ENCODE measurements at regions not wholly inside any gene's neighbourhood (a gene's known extent, or its start where the extent isn't known, plus 50 kb on each side); places are given as distances from the start of the nearest gene placed in this dataset.

- peaks cover 0 to 4% of the 10 kb centered on the region in 2 donors for H3K27me3 ChIP-seq (ENCODE audit: control insufficient read depth in 1 of 2, insufficient read depth in 2 of 2, low read length in 2 of 2)
- no peaks in the 10 kb centered on the region for H3K4me1 ChIP-seq (ENCODE audit: control insufficient read depth, insufficient read depth, low read length)
- peaks cover 0 to 3% of the 10 kb centered on the region in 2 donors for H3K9me3 ChIP-seq (ENCODE audit: control insufficient read depth in 2 of 2, low read length in 2 of 2)
- H3K9ac ChIP-seq (ENCODE audit: low read length in 2 of 2): no peak overlapping the region
- no peak overlapping the region for H3K4me3 ChIP-seq (ENCODE audit: low read length in 2 of 2)
- H3K36me3 ChIP-seq (ENCODE audit: control insufficient read depth in 2 of 2, insufficient read depth in 2 of 2, low read length in 2 of 2): no peaks in the 10 kb centered on the region
- H3K27ac ChIP-seq (ENCODE audit: low read length): no peak overlapping the region
Measured at GRCh38 chrX:63470506-63470905, 119.4 kb upstream of the SPIN4 start.

- H3K9me3 ChIP-seq (ENCODE audit: control insufficient read depth in 2 of 2, low read length in 2 of 2): peaks cover 0 to 3% of the 10 kb centered on the region in 2 donors
- H3K36me3 ChIP-seq (ENCODE audit: control insufficient read depth in 2 of 2, insufficient read depth in 2 of 2, low read length in 2 of 2): no peaks in the 10 kb centered on the region
- H3K4me3 ChIP-seq (ENCODE audit: low read length in 2 of 2): no peak overlapping the region
Measured at GRCh38 chrX:63466690-63467089, 115.6 kb upstream of the SPIN4 start.

GRCh38 chrX:63458981-63459380 lies 107.8 kb upstream of the SPIN4 start:
- Histone ChIP-seq H3K27ac (ENCODE audit: low read length) (no peak overlapping the region), H3K27me3 (ENCODE audit: control insufficient read depth in 1 of 2, insufficient read depth in 2 of 2, low read length in 2 of 2) (no peaks in the 10 kb centered on the region), H3K9me3 (ENCODE audit: control insufficient read depth in 2 of 2, low read length in 2 of 2) (no peaks in the 10 kb centered on the region), H3K4me1 (ENCODE audit: control insufficient read depth, insufficient read depth, low read length) (no peaks in the 10 kb centered on the region), H3K36me3 (ENCODE audit: control insufficient read depth in 2 of 2, insufficient read depth in 2 of 2, low read length in 2 of 2) (no peaks in the 10 kb centered on the region), H3K4me3 (ENCODE audit: low read length in 2 of 2) (no peak overlapping the region), H3K9ac (ENCODE audit: low read length in 2 of 2) (no peak overlapping the region)

More at GRCh38 chrX:63466690-63467089, 115.6 kb upstream of the SPIN4 start:
- H3K9ac ChIP-seq (ENCODE audit: low read length in 2 of 2): no peak overlapping the region
- H3K4me1 ChIP-seq (ENCODE audit: control insufficient read depth, insufficient read depth, low read length): no peaks in the 10 kb centered on the region
- H3K27ac ChIP-seq (ENCODE audit: low read length): no peak overlapping the region
- peaks cover 0 to 2% of the 10 kb centered on the region in 2 donors for H3K27me3 ChIP-seq (ENCODE audit: control insufficient read depth in 1 of 2, insufficient read depth in 2 of 2, low read length in 2 of 2)

- Histone ChIP-seq H3K4me1 (ENCODE audit: control insufficient read depth, insufficient read depth, low read length) (no peaks in the 10 kb centered on the region), H3K4me3 (ENCODE audit: low read length in 2 of 2) (no peak overlapping the region), H3K27me3 (ENCODE audit: control insufficient read depth in 1 of 2, insufficient read depth in 2 of 2, low read length in 2 of 2) (peaks cover 0 to 3% of the 10 kb centered on the region in 2 donors), H3K9ac (ENCODE audit: low read length in 2 of 2) (no peak overlapping the region), H3K27ac (ENCODE audit: low read length) (no peak overlapping the region), H3K36me3 (ENCODE audit: control insufficient read depth in 2 of 2, insufficient read depth in 2 of 2, low read length in 2 of 2) (peaks cover 6 to 16% of the 10 kb centered on the region in 2 donors), H3K9me3 (ENCODE audit: control insufficient read depth in 2 of 2, low read length in 2 of 2) (no peaks in the 10 kb centered on the region)
Measured at GRCh38 chrX:63453571-63453970, 102.4 kb upstream of the SPIN4 start.

GRCh38 chrX:63441717-63442116 lies 90.6 kb upstream of the SPIN4 start:
- no peak overlapping the region for H3K9ac ChIP-seq (ENCODE audit: low read length in 2 of 2)
- no peak overlapping the region for H3K4me3 ChIP-seq (ENCODE audit: low read length in 2 of 2)
- no peak overlapping the region for H3K27ac ChIP-seq (ENCODE audit: low read length)
- no peaks in the 10 kb centered on the region for H3K4me1 ChIP-seq (ENCODE audit: control insufficient read depth, insufficient read depth, low read length)
- H3K36me3 ChIP-seq (ENCODE audit: control insufficient read depth in 2 of 2, insufficient read depth in 2 of 2, low read length in 2 of 2): no peaks in the 10 kb centered on the region
- H3K27me3 ChIP-seq (ENCODE audit: control insufficient read depth in 1 of 2, insufficient read depth in 2 of 2, low read length in 2 of 2): no peaks in the 10 kb centered on the region
- H3K9me3 ChIP-seq (ENCODE audit: control insufficient read depth in 2 of 2, low read length in 2 of 2): no peaks in the 10 kb centered on the region

GRCh38 chrX:63439580-63439979 lies 88.4 kb upstream of the SPIN4 start:
- Histone ChIP-seq H3K9me3 (ENCODE audit: control insufficient read depth in 2 of 2, low read length in 2 of 2) (no peaks in the 10 kb centered on the region), H3K27ac (ENCODE audit: low read length) (no peak overlapping the region), H3K27me3 (ENCODE audit: control insufficient read depth in 1 of 2, insufficient read depth in 2 of 2, low read length in 2 of 2) (no peaks in the 10 kb centered on the region), H3K4me3 (ENCODE audit: low read length in 2 of 2) (no peak overlapping the region), H3K4me1 (ENCODE audit: control insufficient read depth, insufficient read depth, low read length) (no peaks in the 10 kb centered on the region), H3K36me3 (ENCODE audit: control insufficient read depth in 2 of 2, insufficient read depth in 2 of 2, low read length in 2 of 2) (no peaks in the 10 kb centered on the region), H3K9ac (ENCODE audit: low read length in 2 of 2) (no peak overlapping the region)

- Histone ChIP-seq H3K9ac (ENCODE audit: low read length in 2 of 2) (no peak overlapping the region), H3K4me1 (ENCODE audit: control insufficient read depth, insufficient read depth, low read length) (peaks cover 4% of the 10 kb centered on the region), H3K9me3 (ENCODE audit: control insufficient read depth in 2 of 2, low read length in 2 of 2) (no peaks in the 10 kb centered on the region), H3K27me3 (ENCODE audit: control insufficient read depth in 1 of 2, insufficient read depth in 2 of 2, low read length in 2 of 2) (no peaks in the 10 kb centered on the region), H3K36me3 (ENCODE audit: control insufficient read depth in 2 of 2, insufficient read depth in 2 of 2, low read length in 2 of 2) (peaks cover 0 to 2% of the 10 kb centered on the region in 2 donors), H3K4me3 (ENCODE audit: low read length in 2 of 2) (no peak overlapping the region), H3K27ac (ENCODE audit: low read length) (no peak overlapping the region)
Measured at GRCh38 chrX:63436865-63437264, 85.7 kb upstream of the SPIN4 start.

- H3K27ac ChIP-seq (ENCODE audit: low read length): no peak overlapping the region
Measured at GRCh38 chrX:63434665-63435064, 83.5 kb upstream of the SPIN4 start.

GRCh38 chrX:63434206-63434605 lies 83.1 kb upstream of the SPIN4 start:
- Histone ChIP-seq H3K4me1 (ENCODE audit: control insufficient read depth, insufficient read depth, low read length) (peaks cover 4% of the 10 kb centered on the region), H3K27ac (ENCODE audit: low read length) (no peak overlapping the region), H3K36me3 (ENCODE audit: control insufficient read depth in 2 of 2, insufficient read depth in 2 of 2, low read length in 2 of 2) (peaks cover 0 to 2% of the 10 kb centered on the region in 2 donors)

More at GRCh38 chrX:63434665-63435064, 83.5 kb upstream of the SPIN4 start:
- peaks cover 4% of the 10 kb centered on the region for H3K4me1 ChIP-seq (ENCODE audit: control insufficient read depth, insufficient read depth, low read length)
- H3K36me3 ChIP-seq (ENCODE audit: control insufficient read depth in 2 of 2, insufficient read depth in 2 of 2, low read length in 2 of 2): peaks cover 0 to 2% of the 10 kb centered on the region in 2 donors
- no peak overlapping the region for H3K4me3 ChIP-seq (ENCODE audit: low read length in 2 of 2)
- H3K9me3 ChIP-seq (ENCODE audit: control insufficient read depth in 2 of 2, low read length in 2 of 2): no peaks in the 10 kb centered on the region
- H3K9ac ChIP-seq (ENCODE audit: low read length in 2 of 2): no peak overlapping the region
- H3K27me3 ChIP-seq (ENCODE audit: control insufficient read depth in 1 of 2, insufficient read depth in 2 of 2, low read length in 2 of 2): peaks cover 0 to 7% of the 10 kb centered on the region in 2 donors

GRCh38 chrX:63430026-63430425 lies 78.9 kb upstream of the SPIN4 start:
- Histone ChIP-seq H3K27me3 (ENCODE audit: control insufficient read depth in 1 of 2, insufficient read depth in 2 of 2, low read length in 2 of 2) (peaks cover 0 to 10% of the 10 kb centered on the region in 2 donors), H3K36me3 (ENCODE audit: control insufficient read depth in 2 of 2, insufficient read depth in 2 of 2, low read length in 2 of 2) (peaks cover 0 to 7% of the 10 kb centered on the region in 2 donors), H3K9ac (ENCODE audit: low read length in 2 of 2) (no peak overlapping the region), H3K4me3 (ENCODE audit: low read length in 2 of 2) (no peak overlapping the region), H3K9me3 (ENCODE audit: control insufficient read depth in 2 of 2, low read length in 2 of 2) (no peaks in the 10 kb centered on the region), H3K27ac (ENCODE audit: low read length) (no peak overlapping the region), H3K4me1 (ENCODE audit: control insufficient read depth, insufficient read depth, low read length) (peaks cover 4% of the 10 kb centered on the region)

More at GRCh38 chrX:63434206-63434605, 83.1 kb upstream of the SPIN4 start:
- Histone ChIP-seq H3K9ac (ENCODE audit: low read length in 2 of 2) (no peak overlapping the region), H3K27me3 (ENCODE audit: control insufficient read depth in 1 of 2, insufficient read depth in 2 of 2, low read length in 2 of 2) (peaks cover 0 to 7% of the 10 kb centered on the region in 2 donors), H3K4me3 (ENCODE audit: low read length in 2 of 2) (no peak overlapping the region), H3K9me3 (ENCODE audit: control insufficient read depth in 2 of 2, low read length in 2 of 2) (no peaks in the 10 kb centered on the region)

- Histone ChIP-seq H3K9ac (ENCODE audit: low read length in 2 of 2) (no peak overlapping the region), H3K27ac (ENCODE audit: low read length) (no peak overlapping the region), H3K36me3 (ENCODE audit: control insufficient read depth in 2 of 2, insufficient read depth in 2 of 2, low read length in 2 of 2) (peaks cover 0 to 10% of the 10 kb centered on the region in 2 donors), H3K4me3 (ENCODE audit: low read length in 2 of 2) (no peak overlapping the region), H3K9me3 (ENCODE audit: control insufficient read depth in 2 of 2, low read length in 2 of 2) (no peaks in the 10 kb centered on the region), H3K4me1 (ENCODE audit: control insufficient read depth, insufficient read depth, low read length) (no peaks in the 10 kb centered on the region), H3K27me3 (ENCODE audit: control insufficient read depth in 1 of 2, insufficient read depth in 2 of 2, low read length in 2 of 2) (peaks cover 0 to 17% of the 10 kb centered on the region in 2 donors)
Measured at GRCh38 chrX:63428348-63428747, 77.2 kb upstream of the SPIN4 start.
